ENCODE measurements at regions not wholly inside any gene's neighbourhood (a gene's known extent, or its start where the extent isn't known, plus 50 kb on each side); places are given as distances from the start of the nearest gene placed in this dataset.
"Not testable (repeated sequence)": the region's sequence is repeated elsewhere in the genome, so short reads cannot be mapped to it uniquely, and the experiment has no call there.

DNA sequence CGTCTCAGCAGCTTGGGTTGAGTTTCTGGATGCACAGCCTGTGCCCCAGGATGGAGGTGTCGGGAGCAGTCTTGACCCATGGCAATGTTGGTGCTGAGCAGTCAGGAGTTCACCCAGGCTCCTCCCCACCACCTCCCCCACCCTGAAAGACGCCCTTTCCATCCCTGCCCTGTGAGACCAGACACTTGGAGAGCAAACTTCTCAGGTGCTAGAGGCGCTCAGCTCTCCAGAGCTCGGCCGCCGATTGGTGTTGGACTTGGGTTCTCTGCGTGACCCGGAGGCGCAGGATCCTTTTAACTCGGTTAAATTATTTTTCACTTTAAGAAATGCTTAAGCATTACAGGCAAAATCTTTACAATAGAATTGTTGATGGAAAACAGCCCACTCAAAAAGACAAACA, 101.5 kb downstream of the NPIPB11 start:
- TF ChIP-seq, protein P1, sequence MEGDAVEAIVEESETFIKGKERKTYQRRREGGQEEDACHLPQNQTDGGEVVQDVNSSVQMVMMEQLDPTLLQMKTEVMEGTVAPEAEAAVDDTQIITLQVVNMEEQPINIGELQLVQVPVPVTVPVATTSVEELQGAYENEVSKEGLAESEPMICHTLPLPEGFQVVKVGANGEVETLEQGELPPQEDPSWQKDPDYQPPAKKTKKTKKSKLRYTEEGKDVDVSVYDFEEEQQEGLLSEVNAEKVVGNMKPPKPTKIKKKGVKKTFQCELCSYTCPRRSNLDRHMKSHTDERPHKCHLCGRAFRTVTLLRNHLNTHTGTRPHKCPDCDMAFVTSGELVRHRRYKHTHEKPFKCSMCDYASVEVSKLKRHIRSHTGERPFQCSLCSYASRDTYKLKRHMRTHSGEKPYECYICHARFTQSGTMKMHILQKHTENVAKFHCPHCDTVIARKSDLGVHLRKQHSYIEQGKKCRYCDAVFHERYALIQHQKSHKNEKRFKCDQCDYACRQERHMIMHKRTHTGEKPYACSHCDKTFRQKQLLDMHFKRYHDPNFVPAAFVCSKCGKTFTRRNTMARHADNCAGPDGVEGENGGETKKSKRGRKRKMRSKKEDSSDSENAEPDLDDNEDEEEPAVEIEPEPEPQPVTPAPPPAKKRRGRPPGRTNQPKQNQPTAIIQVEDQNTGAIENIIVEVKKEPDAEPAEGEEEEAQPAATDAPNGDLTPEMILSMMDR (IDR thresholded peaks at IDR 0.05; ENCODE audit: insufficient read depth, low read length, poor library complexity, severe bottlenecking), result not testable (repeated sequence)
- not testable (repeated sequence) for TF ChIP-seq EZH2phosphoT487 (conservative IDR thresholded peaks at IDR 0.05; ENCODE audit: low read length)
